ENCODE measurements at regions not wholly inside any gene's neighbourhood (a gene's known extent, or its start where the extent isn't known, plus 50 kb on each side); places are given as distances from the start of the nearest gene placed in this dataset.

- TF ChIP-seq CTCF (IDR thresholded peaks at IDR 0.05; ENCODE audit: low read depth, low read length): no peak
- TF ChIP-seq EZH2phosphoT487 (IDR thresholded peaks at IDR 0.05; ENCODE audit: low read depth): no peak
Measured at GRCh38 chr16:51431517-51432241, 280.6 kb upstream of the SALL1 start.
